NCI-H774 (cell line): ENCODE measurements at regions not wholly inside any gene's neighbourhood (a gene's known extent, or its start where the extent isn't known, plus 50 kb on each side); places are given as distances from the start of the nearest gene placed in this dataset.
A peak's percentile ranks its signal among the peaks of the same experiment; 100 is the strongest.
"Not testable (repeated sequence)": the region's sequence is repeated elsewhere in the genome, so short reads cannot be mapped to it uniquely, and the experiment has no call there.

Source experiments
- DNase-seq: peaks from one replicate; lab custom pipeline; 2025; lab: John Stamatoyannopoulos, UW

GRCh38 chr5:125961150-125961549 is 462.1 kb upstream of the GRAMD2B start:
- no peak for DNase-seq

DNA sequence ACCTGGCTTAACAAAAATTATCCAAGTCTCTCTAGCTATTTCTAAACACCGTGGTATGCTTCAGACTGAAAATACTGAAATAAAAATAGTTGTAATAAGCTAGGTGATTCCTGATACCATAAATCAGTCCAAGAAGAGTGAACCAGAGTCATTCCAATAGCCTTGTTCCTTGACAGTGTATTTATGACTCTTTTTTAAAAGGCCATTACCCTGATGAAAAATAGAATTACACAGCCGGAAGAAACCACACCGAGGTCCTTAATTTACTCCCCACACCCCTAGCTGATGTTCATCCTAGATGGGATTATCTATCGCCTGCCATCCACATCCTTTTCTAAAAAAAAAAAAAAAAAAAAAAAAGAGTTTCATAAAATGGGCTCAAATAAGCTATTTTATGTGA is 457.6 kb upstream of the GRAMD2B start:
- DNase-seq = no peak

GRCh38 chr5:125967576-125967975 is 455.6 kb upstream of the GRAMD2B start:
- DNase-seq = no peak

DNA sequence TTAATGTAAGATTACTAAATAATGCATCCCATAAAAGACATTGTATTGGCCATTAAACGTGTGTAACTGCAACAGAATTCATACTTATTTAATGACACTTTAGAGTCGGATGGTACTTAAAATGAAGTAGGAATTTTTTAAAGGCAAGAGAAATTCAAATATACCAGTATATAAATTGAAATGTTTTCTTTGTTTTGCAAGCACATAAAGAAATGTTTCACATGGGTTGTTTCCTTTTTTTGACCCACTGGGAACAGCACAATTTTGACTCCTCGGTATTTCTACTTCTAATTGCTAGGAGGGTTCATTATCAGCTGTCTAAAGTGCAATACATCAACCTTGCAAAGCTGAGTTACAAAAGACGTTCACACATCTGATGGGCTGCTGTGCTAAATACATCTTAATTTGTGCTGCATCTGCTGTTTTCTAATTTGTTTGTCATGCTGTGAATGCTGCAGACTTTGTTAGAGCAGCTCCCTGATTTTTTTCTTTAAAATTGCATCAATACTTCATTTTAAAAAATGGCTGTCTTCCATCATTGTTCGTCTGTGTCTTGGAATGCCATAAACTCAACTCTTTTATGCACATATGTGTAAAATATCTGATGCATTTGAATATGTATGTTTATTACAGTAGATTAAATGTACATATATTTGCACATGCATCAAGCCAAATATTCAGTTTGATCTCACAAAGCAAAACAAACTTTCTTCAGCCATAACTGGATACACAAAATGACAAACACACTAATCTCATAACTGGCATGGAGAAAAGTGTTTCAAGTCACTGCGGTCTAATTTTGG is 454.0 kb upstream of the GRAMD2B start:
- DNase-seq = peak; percentile 3

DNA sequence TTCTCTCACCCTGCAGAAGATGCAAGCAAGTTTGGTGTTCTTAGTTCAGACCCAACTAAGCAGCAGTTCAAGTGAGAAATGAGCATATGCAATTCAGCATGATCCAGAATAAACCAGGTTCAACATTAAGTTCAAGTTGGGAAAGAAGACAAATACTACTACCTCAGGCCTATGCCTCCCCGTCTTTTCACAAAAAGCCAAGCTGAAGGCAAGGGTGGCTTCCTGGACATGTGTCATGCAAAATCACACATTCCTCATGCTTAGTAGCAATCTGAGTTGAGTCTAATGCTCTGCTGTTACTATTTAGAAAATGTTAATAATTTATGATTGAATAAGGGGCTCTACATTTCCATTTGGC is 453.4 kb upstream of the GRAMD2B start:
- DNase-seq = no peak

DNA sequence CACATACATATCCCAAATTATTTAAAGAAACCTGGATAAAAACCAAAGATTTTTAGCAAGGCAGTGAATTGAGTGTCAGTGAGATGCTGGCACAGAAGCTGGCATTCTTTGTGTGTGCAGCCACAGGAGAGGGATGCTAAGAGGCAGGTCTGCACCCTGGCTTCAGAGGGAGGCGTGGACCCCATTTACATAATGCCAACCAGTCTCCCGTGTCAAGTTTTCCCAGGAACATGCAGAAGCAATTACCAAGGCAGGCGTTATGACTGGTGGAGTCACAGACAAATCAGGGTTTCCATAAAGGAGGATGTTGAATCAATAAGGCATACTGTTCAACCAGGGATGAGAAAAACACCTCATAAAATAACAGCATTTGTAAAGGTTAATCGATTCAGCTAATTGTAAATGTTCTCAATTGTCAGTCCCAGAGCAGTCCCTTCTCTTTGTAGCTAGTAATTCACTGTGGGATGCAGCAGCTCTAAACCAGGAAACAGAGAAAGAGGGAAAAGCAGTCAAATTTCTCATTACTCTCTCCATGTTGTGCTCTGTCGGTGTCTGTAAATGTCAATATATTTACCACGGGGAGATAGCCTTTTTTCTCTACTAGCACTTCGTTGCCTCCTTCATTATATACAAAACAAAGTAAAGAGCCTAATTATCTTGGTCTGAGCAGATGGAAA is 452.4 kb upstream of the GRAMD2B start:
- no peak for DNase-seq

GRCh38 chr5:125972706-125973105 is 450.5 kb upstream of the GRAMD2B start:
- no peak for DNase-seq

- DNase-seq = no peak
Observed at GRCh38 chr5:125974679-125975078, 448.5 kb upstream of the GRAMD2B start.

- DNase-seq = no peak
Observed at GRCh38 chr5:125976421-125977000, 446.7 kb upstream of the GRAMD2B start.

GRCh38 chr5:125978015-125978414 is 445.2 kb upstream of the GRAMD2B start:
- no peak for DNase-seq

GRCh38 chr5:125979636-125980035 is 443.6 kb upstream of the GRAMD2B start:
- no peak for DNase-seq

DNA sequence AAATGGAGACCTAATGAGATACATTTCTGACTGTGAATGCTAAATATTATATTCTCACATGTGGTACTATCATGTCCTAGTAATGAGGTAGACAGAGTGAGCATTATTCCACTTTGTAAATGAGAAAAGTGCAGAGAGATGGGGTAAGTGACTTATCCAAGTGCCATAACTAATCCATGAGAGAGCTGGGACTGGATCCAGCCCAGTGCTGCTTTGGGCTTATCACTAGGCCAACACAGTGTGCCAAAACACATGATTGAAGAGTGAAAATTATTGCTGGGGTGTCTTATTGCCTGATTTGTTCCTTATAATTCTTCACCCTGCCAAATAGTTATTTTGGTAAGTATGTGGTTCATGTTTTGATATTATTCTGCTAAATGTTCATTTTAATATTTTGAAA is 442.2 kb upstream of the GRAMD2B start:
- no peak for DNase-seq

GRCh38 chr5:125987677-125988255 is 435.4 kb upstream of the GRAMD2B start:
- DNase-seq = no peak

DNA sequence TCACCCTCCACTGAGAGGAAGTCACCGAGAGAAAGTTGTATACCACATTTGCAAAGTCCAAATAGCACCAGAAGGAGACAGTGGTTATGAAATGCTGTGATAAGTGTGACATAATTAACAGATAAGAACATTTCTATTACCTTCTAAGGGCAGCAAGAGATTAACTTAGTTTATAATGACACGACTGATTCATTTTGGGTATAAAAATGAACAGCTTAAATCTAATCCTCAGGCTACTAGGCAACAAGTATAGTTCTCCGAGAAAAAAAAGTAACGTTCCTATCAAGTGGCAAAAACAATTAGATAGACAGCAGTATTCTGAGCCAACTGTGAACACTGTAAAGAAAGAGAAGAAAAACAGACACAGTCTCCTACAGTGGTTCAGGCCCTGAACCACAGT is 431.2 kb upstream of the GRAMD2B start:
- DNase-seq = no peak

DNA sequence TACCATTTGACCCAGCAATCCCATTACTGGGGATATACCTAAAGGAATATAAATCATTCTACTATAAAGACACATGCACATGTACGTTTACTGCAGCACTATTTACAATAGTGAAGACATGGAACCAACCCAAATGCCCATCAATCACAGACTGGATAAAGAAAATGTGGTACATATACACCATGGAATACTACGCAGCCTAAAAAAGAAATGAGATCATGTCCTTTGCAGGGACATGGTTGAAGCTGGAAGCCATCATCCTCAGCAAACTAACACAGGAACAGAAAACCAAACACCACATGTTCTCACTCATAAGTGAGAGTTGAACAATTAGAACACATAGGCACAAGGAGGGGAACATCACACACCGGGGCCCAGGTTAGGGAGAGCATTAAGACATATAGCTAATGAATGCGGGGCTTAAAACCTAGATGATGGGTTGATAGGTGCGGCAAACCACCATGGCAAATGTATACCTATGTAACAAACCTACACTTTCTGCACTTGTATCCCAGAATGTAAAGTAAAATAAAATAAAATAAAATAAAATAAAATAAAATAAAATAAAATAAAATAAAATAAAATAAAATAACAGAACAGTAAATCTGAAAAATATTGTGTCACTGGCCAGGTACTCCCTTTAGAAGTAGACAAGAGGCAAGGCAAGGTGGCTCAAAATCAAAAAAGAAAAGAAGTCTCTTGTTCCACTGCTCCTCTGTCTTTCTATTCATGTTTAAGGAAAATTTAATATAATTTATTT is 423.8 kb upstream of the GRAMD2B start:
- not testable (repeated sequence) for DNase-seq

DNA sequence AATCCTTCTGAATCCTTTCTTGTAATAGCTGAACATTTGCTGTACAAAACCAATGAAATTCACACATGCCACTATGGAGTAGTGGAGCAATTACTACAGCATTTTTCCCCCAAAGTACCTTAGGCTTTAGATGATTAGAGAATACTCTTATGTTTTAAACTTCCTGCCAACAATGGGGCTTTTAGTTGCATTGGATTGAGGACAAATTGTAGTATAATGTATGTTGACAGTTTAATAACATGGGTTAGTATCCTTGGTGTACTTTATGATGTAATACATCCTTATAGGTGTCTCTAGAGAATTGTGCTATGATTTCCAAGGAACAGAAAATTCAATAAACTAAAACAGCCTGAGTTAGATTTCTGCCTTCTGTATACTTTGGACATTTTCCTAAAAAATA is 422.7 kb upstream of the GRAMD2B start:
- no peak for DNase-seq

DNA sequence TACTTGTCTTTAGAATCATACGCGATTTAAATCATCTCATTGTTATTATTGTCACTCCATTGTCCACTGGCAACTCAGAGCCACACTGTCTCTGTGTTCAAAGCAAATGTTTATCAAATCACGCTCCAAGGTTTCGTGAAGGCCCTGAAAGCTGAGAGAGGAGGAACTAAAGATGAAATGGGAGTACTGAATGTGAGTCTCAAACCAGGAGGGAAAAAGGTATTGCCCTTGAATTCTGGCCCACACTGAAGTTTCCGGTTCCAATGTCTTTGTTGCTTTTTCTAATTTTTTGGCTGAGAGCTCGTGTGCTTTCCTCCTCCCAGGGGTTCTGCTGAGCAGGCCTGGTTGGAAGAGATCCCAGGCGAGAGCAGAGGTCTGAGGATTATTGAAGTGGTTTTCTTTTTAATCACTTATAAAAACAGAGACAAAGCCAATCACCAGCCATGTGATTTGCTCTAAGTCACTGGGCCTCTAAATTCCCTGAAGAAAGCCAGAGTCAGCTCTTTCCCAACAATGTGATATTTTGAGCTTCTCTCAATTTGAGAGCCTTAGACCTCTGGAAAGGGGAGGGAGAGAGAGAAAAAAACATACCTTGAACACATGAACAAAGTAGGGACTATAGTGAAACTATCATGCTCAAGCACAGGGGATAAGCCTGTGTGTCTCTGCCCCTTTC is 420.8 kb upstream of the GRAMD2B start:
- no peak for DNase-seq

- no peak for DNase-seq
Observed at GRCh38 chr5:126003309-126003708, 419.9 kb upstream of the GRAMD2B start.

DNA sequence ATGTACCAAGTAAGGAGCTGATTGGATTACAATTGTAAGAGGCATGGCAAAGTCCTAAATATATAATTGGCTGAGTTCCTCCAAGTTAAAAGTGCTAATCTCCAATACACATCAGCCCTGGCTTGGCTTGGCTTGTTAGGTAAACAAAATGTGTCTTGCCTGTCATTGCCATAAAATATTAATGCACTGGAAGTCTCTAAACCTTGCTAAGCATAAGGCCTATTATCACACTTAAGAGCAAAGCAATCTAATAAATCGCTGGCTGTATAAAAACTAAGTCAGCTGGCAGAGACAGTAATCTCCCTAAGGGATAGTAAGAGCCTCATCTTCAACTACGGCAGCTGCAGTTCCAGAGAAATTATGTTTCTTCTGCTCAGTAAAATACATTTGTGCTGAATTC is 418.6 kb upstream of the GRAMD2B start:
- DNase-seq = no peak

GRCh38 chr5:126007841-126008240 is 415.4 kb upstream of the GRAMD2B start:
- DNase-seq = no peak

DNA sequence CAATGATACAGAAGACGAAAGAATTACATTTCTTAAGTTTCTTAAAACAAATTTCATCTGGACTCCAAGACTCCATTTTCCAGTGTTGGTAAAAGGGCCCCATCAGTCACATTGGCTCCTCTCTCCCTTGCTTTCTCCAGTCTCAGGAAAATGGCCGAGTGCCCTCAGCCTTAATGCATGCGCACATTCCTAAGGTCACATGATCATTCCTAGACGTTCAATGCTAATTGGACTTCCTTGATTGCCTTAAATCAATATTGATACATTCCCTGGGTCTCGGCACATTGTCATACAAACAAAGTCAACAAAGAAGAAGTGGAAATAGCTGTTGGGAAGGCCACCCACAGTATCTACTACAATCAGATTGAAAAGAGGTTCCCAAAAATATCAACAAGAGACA is 413.6 kb upstream of the GRAMD2B start:
- no peak for DNase-seq

- DNase-seq = not testable (repeated sequence)
Observed at GRCh38 chr5:126011526-126011925, 411.7 kb upstream of the GRAMD2B start.
